ENCODE measurements at regions not wholly inside any gene's neighbourhood (a gene's known extent, or its start where the extent isn't known, plus 50 kb on each side); places are given as distances from the start of the nearest gene placed in this dataset.
A peak's percentile ranks its signal among the peaks of the same experiment; 100 is the strongest.

DNA sequence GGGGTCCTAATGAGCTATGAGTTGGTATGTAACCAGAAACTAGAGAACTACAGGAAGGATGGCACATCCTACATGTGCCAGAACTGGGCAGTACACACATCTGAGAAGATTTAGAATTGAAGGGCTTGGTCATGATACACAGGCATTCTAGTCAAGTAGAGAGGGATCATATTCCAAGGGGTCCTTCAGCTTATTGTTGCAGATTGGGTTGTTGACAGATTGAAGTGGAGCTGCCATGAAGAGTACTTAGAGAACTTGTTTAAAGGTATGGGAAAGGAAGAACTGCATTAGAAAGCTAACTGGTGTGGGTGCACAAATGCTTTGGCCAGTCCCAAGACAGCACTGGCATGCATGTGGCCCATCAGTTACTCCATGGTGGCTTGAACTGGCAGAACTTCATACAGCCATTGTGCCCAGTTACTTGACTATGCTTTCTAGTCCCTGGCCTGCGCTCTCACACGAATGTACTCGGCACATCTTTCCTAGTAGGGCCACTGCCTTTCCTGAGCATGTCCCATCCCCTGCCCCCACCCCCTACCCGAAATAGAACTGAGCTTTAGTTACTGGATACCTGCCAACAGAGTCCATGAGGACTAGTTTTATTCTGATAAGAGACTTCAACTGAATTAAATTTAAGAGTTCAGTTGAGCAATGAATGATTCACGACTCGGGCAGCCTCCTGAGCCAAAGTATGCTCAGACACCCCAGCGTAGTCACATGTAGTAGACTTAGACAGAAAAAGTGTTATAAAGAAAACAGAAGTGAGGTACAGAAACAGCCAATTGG is 64.0 kb downstream of the CCNG2 start:
- Histone ChIP-seq H3K36me3 (no peaks in the 10 kb centered on the region), H3K27ac (peak overlapping the region in 1 of 2 donors; percentile 17), H3K27me3 (no peaks in the 10 kb centered on the region), H3K4me1 (peaks cover 0 to 6% of the 10 kb centered on the region in 2 donors), H3K4me3 (no peak overlapping the region), H3K9me3 (no peaks in the 10 kb centered on the region)
- TF ChIP-seq, protein P1, sequence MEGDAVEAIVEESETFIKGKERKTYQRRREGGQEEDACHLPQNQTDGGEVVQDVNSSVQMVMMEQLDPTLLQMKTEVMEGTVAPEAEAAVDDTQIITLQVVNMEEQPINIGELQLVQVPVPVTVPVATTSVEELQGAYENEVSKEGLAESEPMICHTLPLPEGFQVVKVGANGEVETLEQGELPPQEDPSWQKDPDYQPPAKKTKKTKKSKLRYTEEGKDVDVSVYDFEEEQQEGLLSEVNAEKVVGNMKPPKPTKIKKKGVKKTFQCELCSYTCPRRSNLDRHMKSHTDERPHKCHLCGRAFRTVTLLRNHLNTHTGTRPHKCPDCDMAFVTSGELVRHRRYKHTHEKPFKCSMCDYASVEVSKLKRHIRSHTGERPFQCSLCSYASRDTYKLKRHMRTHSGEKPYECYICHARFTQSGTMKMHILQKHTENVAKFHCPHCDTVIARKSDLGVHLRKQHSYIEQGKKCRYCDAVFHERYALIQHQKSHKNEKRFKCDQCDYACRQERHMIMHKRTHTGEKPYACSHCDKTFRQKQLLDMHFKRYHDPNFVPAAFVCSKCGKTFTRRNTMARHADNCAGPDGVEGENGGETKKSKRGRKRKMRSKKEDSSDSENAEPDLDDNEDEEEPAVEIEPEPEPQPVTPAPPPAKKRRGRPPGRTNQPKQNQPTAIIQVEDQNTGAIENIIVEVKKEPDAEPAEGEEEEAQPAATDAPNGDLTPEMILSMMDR (IDR thresholded peaks at IDR 0.05): no peak
- peak; percentile 70 for DNase-seq (ENCODE audit: low spot score)

DNA sequence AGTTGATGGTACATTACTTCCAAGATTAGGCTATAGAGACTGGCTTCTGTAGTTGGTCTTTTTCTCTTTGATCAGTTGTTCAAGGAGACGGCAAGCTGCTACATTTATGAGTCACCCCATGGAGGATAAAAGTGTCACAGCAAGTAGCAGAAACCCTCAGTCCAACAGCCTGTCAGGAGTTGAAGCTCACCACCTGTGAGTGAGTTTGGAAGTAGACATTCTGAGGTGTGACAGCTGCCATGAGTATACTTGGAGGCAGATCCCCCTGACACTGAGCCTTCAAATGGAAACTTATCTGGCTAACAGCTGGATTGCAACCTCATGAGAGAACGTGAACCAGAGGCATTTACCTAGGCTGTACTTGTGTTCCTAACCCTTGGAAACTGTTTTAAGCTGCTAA is 68.0 kb downstream of the CCNG2 start:
- H3K27me3 ChIP-seq: no peaks in the 10 kb centered on the region

DNA sequence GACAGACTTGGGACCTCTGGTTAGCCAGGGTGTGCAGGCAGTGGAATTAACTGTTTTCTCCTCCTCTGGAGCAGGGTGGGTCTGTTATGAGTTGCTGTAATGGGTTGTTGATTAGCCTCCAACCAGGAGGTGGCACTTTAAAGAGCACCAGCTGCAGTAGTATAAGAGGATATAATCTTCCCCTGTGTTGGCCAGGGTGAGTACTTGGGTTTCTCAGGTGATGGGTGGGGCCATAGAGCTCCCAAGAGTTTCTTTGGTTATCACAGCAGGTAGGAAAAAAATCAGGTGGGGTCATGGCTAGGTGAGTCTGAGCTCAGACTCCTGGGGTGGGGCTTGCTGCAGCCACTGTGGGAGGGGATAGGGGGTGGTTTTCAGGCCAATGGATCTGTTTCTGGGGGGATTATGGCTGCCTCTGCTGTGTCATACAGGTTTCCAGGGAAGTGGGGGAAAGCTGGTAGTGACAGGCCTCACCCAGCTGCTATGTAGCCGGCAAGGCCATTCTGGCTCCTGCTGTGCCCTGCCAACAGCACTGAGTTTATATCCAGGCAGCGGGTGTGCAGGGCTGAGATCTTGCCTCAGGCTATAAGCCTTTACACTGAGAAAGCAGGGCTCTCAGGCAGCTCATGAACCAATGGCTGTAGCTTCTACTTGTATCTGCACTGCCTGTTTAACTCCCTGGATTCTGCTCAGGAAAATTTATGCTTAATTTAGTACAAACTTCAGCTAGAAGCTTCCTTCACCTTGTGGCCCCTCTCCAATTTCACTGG is 70.1 kb downstream of the CCNG2 start:
- Histone ChIP-seq H3K36me3 (no peaks in the 10 kb centered on the region), H3K4me3 (no peak overlapping the region), H3K27me3 (no peaks in the 10 kb centered on the region), H3K27ac (no peak overlapping the region), H3K9me3 (peaks cover 0 to 21% of the 10 kb centered on the region in 2 donors), H3K4me1 (no peaks in the 10 kb centered on the region)
- no peak for DNase-seq (ENCODE audit: low spot score)
- TF ChIP-seq, protein P1 (IDR thresholded peaks at IDR 0.05): no peak

More for the DNA sequence above, 68.0 kb downstream of the CCNG2 start:
- H3K27ac ChIP-seq: no peak overlapping the region
- TF ChIP-seq, protein P1 (IDR thresholded peaks at IDR 0.05): no peak
- no peak for DNase-seq (ENCODE audit: low spot score)
- peaks cover 0 to 6% of the 10 kb centered on the region in 2 donors for H3K4me1 ChIP-seq
- no peak overlapping the region for H3K4me3 ChIP-seq
- H3K36me3 ChIP-seq: no peaks in the 10 kb centered on the region
- peaks cover 0 to 21% of the 10 kb centered on the region in 2 donors for H3K9me3 ChIP-seq

DNA sequence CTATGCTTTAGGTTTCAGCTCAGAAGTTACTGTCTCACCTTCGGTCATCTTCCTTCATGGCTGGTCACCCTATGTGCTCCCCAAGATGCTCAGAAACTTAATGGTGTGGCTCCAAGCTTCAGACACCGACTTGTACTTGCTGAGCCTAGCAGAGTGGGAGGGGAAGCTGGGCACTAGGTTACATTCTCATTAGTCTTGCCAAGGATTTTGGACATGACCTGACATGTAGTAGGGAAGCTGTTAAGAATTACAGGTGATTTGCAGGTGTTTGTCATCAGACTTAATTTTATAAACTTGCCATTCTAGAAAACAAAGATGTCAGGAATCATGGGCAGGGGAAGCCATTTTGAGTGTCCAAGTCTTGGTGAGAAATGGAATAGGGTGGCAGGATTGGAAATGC is 72.4 kb downstream of the CCNG2 start:
- Histone ChIP-seq H3K4me3 (no peak overlapping the region), H3K9me3 (peaks cover 0 to 21% of the 10 kb centered on the region in 2 donors), H3K36me3 (no peaks in the 10 kb centered on the region), H3K4me1 (no peaks in the 10 kb centered on the region), H3K27ac (no peak overlapping the region), H3K27me3 (no peaks in the 10 kb centered on the region)
- no peak for DNase-seq (ENCODE audit: low spot score)
- TF ChIP-seq, protein P1 (IDR thresholded peaks at IDR 0.05): no peak

DNA sequence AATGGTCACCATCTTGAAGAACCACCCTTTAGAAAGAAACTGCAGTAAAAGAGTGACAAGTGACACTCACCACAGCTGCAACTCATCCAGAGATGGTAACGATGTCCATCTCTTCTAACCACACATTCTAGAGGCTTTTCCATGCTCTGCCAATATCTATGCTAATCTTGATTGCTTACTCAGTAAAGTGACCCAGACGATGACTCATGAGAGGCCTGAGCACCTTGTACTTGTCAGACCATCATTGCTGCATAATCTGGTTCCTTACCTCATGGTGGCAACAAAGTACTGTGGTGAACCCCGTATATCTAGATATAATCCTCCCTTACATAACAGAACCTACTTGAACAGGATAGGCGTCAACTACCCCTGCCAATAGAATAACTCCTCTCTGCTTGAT is 75.6 kb downstream of the CCNG2 start:
- H3K36me3 ChIP-seq: no peaks in the 10 kb centered on the region
- TF ChIP-seq, protein P1 (IDR thresholded peaks at IDR 0.05): no peak
- H3K4me3 ChIP-seq: no peak overlapping the region
- H3K9me3 ChIP-seq: peaks cover 0 to 9% of the 10 kb centered on the region in 2 donors
- H3K27ac ChIP-seq: no peak overlapping the region
- no peaks in the 10 kb centered on the region for H3K4me1 ChIP-seq
- DNase-seq (ENCODE audit: low spot score): no peak
- H3K27me3 ChIP-seq: no peaks in the 10 kb centered on the region

Measured in right atrium auricular region (tissue), 2 donors.